Gastroesophageal sphincter (tissue), 3 donors: ENCODE measurements at regions not wholly inside any gene's neighbourhood (a gene's known extent, or its start where the extent isn't known, plus 50 kb on each side); places are given as distances from the start of the nearest gene placed in this dataset.

Experiments
- CTCF ChIP-seq, 4 experiments: fragments of 200-600 bp in 2 of 4; fragments of 450-650 bp in 2 of 4; sonication (generic) in 1 of 4; IDR thresholded peaks; one replicate each; pipeline ENCODE4 v1.5.1; 2017 to 2019; ENCODE audit warnings: antibody characterized with exemption in 4 of 4, mild to moderate bottlenecking in 2 of 4, moderate library complexity in 2 of 4
- EP300 ChIP-seq: sonication (generic); formaldehyde crosslinking; IDR thresholded peaks from one replicate; pipeline ENCODE4 v1.6.1; 2017; ENCODE audit warnings: antibody characterized with exemption, mild to moderate bottlenecking
- POLR2A ChIP-seq, 2 donors: fragments of 450-650 bp; IDR thresholded peaks; one replicate each; pipeline ENCODE4 v1.6.1; 2017; ENCODE audit warnings: antibody characterized with exemption in 2 of 2, mild to moderate bottlenecking in 2 of 2, moderate library complexity in 1 of 2
- POLR2AphosphoS5 ChIP-seq: sonication (generic); formaldehyde crosslinking; IDR thresholded peaks from one replicate; pipeline ENCODE4 v1.6.1; 2017; ENCODE audit warnings: antibody characterized with exemption

GRCh38 chr7:132899-133298 lies 59.5 kb upstream of the FAM20C start:
- TF ChIP-seq CTCF (IDR thresholded peaks at IDR 0.05): no peak
- no peak for TF ChIP-seq POLR2A (IDR thresholded peaks at IDR 0.05)
- no peak for TF ChIP-seq POLR2AphosphoS5
- TF ChIP-seq EP300: no peak
